AG04450 (cell line): ENCODE measurements at regions not wholly inside any gene's neighbourhood (a gene's known extent, or its start where the extent isn't known, plus 50 kb on each side); places are given as distances from the start of the nearest gene placed in this dataset. TPM values are rescaled to one million over a fixed set of nuclear protein-coding genes. Genes with fewer than 3 reads are reported as not detected.

Source experiments
- CTCF ChIA-PET: fragments of 300-600, 350-600 bp; formaldehyde crosslinking; extraction: SDS; loops from one replicate; lab custom pipeline; 2022; ENCODE audit warnings: antibody characterized with exemption, inconsistent platforms; lab: Charles Lee
- POLR2A ChIA-PET: fragments of 350-600 bp; formaldehyde crosslinking; extraction: SDS; loops from one replicate; lab custom pipeline; 2021; ENCODE audit warnings: antibody characterized with exemption, inconsistent platforms; lab: Yijun Ruan, JAX
- DNase-seq: peaks from one replicate; pipeline ENCODE4 v3.0.0-alpha.2; 2011; ENCODE audit warnings: low read depth, low spot score
- H3K27ac ChIP-seq: one replicate; pipeline ENCODE4 v1.5.1; 2012; ENCODE audit warnings: low read depth, low read length, control low read depth
- H3K27me3 ChIP-seq: one replicate; pipeline ENCODE4 v1.6.0; 2012; ENCODE audit warnings: low read length; ENCODE audit not compliant: control insufficient read depth, insufficient read depth
- H3K4me3 ChIP-seq: 2 replicates; pipeline ENCODE4 v1.5.1; 2011; ENCODE audit warnings: mild to moderate bottlenecking, low read depth, low read length, control low read depth
- H3K9me3 ChIP-seq: 2 replicates; pipeline ENCODE4 v1.5.1; 2012; ENCODE audit warnings: low read length; ENCODE audit not compliant: control insufficient read depth, insufficient read depth
- small RNA-seq: library from RNA; depleted of rRNA; stranded (forward); fragments of <200 nt; gene quantifications from one replicate; pipeline ENCODE3, GENCODE V24; 2012; ENCODE audit warnings: low read depth; ENCODE audit not compliant: insufficient read length
- TF ChIP-seq, protein P1 (sequence below): IDR thresholded peaks from 2 replicates; pipeline ENCODE4 v1.5.1; 2011; ENCODE audit warnings: low read depth, low read length, control low read depth, inconsistent platforms

DNA sequence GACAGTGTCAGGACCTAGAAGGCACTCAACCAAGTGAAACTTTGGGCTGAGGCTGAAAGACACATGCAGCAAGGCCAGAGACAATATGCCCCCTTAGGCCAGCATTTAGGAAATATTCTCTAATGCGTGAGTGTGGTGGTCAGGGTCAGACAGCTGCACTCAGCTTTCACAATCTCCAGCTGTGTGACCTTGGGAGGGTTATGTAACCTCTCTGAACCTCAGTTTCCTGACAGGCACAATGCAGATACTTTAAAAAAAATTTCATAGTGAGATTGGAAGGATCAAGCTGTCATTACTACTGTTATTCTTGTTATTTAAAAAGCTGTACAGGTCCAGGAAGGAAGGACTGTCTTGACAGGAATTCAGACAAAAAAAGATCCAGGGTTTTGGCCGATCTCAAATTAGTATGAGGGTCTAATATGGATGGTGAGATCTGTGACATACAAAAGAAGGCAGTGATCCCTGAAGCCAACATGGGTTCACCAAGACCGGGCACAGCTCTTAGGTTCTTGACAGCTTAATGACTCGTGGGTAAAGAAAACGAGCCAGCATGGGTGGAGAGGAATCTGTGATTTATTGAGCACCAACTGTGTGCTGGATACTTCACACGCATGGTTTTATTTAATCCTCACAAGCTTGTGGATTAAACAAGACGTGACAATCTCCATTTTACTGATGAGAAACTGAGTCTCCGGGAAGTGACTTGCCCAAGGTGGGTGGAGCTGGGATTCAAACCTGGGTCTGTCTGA is 54.6 kb upstream of the POU3F1 start:
- CTCF ChIA-PET, result no interaction called here
- H3K4me3 ChIP-seq, result no peak overlapping the region
- TF ChIP-seq, protein P1, sequence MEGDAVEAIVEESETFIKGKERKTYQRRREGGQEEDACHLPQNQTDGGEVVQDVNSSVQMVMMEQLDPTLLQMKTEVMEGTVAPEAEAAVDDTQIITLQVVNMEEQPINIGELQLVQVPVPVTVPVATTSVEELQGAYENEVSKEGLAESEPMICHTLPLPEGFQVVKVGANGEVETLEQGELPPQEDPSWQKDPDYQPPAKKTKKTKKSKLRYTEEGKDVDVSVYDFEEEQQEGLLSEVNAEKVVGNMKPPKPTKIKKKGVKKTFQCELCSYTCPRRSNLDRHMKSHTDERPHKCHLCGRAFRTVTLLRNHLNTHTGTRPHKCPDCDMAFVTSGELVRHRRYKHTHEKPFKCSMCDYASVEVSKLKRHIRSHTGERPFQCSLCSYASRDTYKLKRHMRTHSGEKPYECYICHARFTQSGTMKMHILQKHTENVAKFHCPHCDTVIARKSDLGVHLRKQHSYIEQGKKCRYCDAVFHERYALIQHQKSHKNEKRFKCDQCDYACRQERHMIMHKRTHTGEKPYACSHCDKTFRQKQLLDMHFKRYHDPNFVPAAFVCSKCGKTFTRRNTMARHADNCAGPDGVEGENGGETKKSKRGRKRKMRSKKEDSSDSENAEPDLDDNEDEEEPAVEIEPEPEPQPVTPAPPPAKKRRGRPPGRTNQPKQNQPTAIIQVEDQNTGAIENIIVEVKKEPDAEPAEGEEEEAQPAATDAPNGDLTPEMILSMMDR, result no peak
- H3K9me3 ChIP-seq, result no peaks in the 10 kb centered on the region
- no peak for DNase-seq
- no peak overlapping the region for H3K27ac ChIP-seq
- H3K27me3 ChIP-seq, result peaks cover 4% of the 10 kb centered on the region
- POLR2A ChIA-PET, result no interaction called here

DNA sequence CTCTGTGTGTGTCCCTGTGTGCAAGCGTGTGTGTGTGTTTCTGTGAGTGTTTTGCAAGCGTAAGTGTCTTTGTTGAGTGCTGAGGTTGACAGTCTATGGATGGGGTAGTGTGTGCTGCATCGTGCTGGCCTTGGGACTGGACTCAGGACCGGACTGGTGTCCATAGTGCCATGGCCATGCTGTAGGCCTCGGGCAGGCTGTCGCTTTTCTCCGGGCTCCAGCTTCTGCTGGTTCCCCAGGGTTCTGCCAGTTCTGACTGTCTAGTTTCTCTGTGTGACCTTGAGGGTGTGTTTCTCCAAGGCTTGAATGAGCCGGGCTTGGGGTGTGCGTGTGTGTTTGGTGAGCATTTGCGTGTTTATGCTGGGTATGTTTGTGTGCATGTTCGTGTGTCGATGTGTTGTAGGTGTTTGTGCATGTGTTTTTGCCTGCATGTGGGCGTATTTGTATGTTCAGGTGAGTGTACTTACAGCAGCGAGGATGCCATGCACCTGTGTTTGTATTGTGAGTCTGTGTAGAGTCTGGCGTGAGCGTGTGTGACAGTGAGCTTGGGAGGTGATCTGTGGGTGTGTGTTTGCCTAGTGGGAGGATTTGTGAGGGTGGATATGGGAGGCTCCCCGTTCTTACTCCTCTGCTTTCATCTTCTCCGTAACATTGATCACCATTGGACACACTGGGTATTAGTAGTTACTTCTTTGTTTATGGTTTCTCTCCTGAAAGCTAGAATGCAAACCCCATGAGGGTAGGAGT is 51.7 kb upstream of the POU3F1 start:
- H3K4me3 ChIP-seq, result no peak overlapping the region
- ChIA-PET POLR2A (no interaction called here), CTCF (no interaction called here)
- TF ChIP-seq, protein P1, result no peak
- H3K9me3 ChIP-seq, result no peaks in the 10 kb centered on the region
- H3K27ac ChIP-seq, result no peak overlapping the region
- H3K27me3 ChIP-seq, result peaks cover 14% of the 10 kb centered on the region
- DNase-seq, result no peak

DNA sequence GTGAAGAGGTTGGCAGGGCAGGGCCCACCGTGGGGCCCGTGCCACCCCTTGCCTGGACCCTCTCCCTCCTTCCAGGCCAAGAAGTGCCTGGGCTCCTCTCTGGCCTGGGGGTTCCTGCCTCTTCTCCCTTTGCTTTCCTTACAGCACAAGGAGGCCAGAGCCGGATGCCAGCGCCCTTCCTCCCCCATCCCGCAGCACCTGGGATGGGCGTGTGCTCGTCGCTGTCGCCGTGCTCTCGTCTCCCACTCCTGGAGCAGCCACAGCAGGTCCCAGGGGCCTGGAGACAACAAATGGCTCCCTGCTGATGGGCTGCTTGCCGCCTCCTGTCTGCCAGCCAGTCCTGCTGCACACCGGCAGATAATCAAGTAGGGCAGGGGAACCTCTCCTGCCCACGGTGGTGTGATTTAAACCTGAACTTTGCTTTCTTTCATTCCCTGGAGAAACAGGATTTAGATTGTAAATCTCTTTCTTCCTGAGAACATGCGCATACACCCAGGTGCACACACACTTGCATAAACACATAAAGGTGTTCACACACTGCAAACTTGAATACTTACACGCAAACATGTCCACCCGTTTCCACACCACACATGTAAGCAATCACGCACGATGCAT is 50.8 kb upstream of the POU3F1 start:
- CTCF ChIA-PET, result no interaction called here
- H3K27me3 ChIP-seq, result peaks cover 14% of the 10 kb centered on the region
- no peak for DNase-seq
- no peaks in the 10 kb centered on the region for H3K9me3 ChIP-seq
- H3K27ac ChIP-seq, result no peak overlapping the region
- TF ChIP-seq, protein P1, result no peak
- H3K4me3 ChIP-seq, result no peak overlapping the region
- POLR2A ChIA-PET, result no interaction called here

Small RNA genes lying in the stretch of these regions (small RNA-seq; reads per million reads assigned to genes)
- not detected for gene RNU6-753P
